Embryonic facial prominence (tissue), 1 donor: ENCODE measurements at regions not wholly inside any gene's neighbourhood (a gene's known extent, or its start where the extent isn't known, plus 50 kb on each side); places are given as distances from the start of the nearest gene placed in this dataset.
"Not testable (repeated sequence)": the region's sequence is repeated elsewhere in the genome, so short reads cannot be mapped to it uniquely, and the experiment has no call there.

ENCODE experiments used
- DNase-seq: peaks from one replicate; pipeline ENCODE4 v3.0.0-alpha.2; 2016; ENCODE audit errors: extremely low spot score

DNA sequence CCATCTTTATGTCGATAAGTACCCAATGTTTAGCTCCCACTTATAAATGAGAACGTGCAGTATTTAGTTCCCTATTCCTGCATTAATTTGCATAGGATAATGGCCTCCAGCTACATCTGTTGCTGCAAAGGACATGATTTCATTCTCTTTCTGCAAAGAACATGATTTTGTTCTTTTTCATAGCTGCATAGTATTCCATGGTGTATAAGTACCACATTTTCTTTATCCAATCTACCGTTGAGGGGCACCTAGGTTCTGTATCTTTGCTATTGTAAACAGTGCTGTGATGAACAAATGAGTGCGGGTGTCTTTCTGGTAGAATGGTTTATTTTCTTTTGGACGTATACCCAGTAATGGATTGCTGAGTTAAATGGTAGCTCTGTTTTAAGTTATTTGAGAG lies 63.0 kb downstream of the HLX start:
- DNase-seq: no peak

DNA sequence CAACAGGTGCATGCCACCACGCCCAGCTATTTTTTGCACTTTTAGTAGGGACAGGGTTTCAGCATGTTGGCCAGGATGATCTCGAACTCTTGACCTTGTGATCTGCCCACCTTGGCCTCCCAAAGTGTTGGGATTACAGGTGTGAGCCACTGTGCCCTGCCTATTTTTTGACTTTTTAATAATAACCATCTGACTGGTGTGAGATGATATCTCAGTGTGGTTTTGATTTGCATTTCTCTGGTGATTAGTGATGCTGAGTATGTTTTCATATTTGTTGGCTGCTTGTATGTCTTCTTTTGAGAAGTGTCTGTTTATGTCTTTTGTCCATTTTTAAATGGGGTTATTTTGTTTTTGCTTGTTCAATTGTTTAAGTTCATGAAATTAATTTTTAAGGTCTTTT lies 63.7 kb downstream of the HLX start:
- DNase-seq: not testable (repeated sequence)

DNA sequence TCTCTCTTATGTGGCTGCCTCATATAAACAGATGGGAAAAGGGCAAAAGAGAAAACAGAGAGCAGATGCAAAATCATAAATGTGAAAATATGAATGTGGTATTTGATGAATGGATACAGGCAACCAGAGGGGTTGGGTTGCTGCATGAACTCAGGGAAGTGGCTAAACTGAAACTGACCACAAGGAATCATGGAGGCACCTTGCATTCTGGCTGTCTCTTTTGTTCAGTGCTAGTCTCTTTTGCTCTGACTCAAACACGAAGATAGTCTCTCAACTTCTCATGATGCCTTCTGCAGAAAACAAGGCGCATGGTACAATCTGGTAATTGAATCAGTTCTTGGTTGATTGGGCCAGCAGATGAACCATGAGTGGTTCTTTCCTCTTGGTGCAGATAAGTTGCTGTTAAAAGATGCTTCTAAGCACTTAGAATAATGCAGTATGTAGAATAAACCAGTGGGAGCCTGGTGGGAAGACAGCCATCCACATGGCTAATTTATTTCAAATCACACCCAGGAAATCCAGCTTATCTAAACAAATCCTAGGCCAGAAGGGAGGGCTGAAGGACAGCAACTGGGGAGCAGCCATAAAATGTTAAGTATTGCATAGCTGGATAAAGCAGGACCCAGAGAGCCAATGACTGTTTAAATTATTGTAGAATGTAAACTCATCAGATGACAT lies 64.2 kb downstream of the HLX start:
- DNase-seq: no peak

DNA sequence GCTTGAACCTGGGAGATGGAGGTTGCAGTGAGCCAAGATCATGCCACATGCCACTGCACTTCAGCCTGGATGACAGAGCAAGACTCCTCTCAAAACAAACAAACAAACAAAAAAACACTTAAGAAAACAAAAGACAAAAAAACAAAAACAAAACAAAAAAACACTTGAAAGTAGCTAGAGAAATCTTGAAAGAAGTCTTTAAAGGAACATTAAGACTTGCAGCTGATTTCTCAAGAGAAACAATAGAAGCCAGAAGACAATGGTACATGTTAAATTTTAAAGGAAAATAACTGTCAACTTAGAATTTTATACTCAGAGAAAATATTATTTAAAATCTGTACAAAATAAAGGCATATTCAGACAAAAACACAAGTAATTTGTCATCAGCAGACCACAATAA lies 71.3 kb downstream of the HLX start:
- no peak for DNase-seq

DNA sequence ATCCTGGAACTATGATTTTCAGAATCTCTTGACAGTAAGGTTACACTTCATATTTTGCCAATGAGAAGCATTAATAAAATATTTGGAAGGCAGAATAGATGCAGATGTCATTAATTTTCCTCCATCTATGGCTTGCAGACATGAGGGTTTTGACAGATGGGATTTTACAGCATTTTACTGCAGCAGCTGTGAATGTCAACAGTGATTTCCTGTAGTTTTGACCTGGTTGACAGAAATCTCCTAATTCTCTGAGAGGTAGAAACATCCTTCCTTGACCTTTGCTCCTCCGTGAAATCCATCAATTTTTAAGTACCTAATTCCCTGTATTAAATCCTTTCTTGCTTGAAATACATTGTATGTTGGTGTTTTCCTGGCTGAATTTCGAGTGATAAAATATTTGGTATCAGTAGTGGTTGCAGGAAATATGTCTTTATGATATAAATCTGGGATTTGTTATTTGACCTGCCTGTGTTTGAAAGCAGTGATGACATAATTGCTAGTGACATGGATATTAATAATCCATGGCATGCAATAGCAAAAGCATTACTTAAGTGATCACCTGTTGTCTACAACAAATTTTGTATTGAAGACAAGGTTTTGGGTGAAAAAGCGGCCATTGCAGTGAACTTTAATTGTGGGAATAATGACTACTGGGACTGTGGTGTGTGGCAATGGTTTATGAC lies 73.9 kb downstream of the HLX start:
- DNase-seq: no peak

DNA sequence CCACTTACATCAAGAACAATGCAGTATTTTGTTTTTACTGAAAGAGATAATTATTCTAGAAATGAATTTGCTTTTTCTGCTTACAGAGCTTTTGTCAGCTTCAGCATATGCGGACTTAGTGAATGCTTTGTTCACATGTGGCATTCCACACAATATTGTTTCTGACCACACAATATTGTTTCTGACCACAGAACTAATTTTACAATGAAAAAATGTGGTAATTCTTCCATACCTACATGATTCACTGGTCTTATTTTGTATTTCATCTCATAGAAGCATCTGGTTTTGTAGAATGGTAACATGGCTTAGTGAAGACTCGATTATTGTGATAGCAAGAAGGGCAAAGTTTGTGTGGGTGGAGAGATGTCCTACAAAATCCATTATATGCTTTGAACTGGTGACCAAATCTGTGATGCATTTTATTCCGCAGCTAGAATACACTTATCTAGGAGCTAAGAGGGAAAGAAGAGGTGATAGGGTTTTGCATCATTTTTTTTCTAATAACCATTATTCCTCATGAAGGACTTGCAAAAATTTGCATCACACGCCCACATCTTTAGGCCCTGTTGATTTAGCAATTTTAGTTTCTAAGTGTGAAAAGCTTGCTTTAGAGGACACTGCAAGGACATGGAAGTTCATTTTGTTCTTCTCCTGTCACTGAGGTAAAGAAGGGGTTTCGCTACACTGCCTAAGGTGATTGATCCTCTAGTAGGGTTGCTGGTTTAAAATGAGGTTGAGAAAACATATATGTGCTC lies 75.3 kb downstream of the HLX start:
- no peak for DNase-seq

DNA sequence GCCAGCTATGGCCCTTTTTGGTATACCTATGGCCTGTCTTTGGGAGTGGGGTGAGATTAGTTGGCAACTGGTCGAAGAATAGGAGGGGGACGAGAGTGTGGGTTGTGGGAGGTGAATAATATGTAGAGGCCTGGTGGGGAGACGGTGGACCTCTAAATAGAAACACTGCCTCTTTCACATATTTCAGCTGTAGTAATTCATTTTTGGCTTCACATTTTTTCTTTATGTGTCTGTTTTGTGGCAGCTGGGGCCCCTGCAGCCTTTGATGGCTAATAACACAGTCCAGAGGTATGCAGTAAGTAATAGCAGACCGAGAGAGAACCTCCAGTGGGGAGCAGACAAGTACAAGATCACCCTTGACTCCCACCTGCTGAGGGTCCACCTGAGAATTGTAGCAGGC lies 75.9 kb downstream of the HLX start:
- DNase-seq: no peak

DNA sequence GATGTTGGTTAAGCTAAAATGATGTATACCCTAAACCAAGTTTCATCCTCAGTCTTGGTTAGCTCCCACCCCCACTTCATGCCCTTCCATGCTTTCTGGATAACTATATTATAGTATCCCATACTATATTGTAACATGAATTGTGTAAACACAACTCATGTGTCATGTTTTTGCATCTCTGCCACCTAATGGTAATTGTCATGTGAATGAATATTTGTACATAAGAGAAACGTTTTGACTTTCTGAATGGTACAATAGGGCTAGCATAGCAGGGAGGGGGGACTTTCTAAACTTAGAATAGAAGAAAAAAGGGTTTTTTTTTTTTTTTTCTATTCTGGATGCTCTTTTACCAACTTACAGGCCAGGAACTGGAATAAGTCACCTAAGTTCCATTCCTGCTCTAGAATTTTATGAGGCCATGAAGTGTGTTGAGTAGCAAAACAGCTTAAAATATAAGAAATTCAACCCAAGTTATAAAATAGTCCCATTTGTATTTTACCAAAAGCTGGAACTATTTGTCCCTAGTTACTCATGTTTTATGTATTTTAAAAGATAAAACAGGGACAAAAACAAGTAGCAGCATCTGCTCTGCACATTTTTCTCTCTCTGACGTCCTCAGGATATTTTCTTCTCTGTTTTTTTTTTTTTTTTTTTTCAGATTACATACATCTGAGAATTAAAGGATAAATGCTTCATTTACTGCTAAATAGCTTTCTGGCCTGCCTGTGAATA lies 77.4 kb downstream of the HLX start:
- DNase-seq: no peak

DNA sequence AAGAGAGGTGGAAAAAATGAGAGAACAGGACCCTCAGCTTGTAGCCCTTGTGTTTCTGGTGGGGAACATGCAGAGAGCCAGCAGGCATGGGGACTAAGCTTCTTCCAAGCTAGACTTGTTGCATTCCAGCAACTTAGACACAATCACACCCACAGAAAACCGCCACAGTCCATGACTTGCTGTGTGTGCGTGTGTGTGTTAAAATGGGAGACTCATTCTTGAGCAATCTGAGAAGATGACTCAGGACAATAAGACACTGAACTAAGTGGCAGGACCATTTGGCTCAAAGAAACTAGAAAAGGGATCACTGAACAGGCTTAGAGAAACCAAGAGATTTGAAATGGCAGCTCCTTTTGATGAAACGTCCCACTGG lies 78.0 kb downstream of the HLX start:
- DNase-seq: no peak

DNA sequence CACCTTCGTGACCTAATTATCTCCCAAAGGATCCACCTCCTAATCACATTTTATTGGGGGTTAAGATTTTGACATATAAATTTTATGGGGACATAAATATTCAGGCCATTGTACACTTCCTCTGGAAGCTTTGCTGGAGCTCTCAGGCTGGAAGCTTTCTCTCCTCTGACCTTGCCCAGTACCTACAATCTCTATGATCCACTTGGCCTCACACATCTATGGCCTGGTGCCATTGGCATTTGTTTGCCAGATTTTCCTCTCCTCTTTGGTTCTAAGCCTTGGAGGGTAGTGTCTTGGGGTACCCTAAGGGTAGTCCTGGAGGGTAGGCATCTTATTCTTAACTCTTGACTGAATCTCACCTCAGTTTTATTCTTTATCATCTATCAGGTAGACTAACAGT lies 79.0 kb downstream of the HLX start:
- DNase-seq: no peak

DNA sequence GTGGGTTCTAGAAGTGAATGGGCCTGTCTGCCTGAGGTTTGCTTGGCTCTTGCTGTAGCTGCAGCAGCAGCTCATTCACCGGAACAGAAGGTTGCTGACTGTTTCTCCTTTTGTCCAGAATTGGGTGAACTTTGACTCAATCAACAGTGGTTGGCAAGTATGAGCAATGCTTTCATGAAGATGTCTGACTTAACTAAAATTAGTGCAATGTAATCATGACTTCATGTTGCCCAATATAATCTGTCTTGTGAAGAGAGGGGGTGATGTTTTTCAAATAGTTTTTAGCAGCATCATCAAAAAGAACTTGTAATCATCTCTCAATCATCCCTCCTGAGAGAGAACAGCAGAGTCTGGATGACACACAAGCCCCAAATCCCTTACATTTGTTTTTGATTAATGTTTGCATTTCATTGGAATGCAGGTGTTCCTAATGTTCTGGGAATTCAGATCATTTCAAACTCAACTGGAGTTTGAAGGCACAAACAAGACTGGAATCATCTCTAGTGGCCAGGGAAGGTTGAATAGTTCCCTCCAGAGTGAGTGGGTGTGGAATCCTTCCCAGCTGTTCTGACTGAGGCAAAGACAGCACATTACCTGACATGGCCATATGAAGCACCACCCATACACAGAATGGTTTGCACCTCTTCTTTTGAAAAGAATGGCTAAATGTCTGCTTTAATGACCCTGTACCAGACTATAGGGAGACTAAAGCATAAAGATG lies 82.9 kb downstream of the HLX start:
- no peak for DNase-seq

DNA sequence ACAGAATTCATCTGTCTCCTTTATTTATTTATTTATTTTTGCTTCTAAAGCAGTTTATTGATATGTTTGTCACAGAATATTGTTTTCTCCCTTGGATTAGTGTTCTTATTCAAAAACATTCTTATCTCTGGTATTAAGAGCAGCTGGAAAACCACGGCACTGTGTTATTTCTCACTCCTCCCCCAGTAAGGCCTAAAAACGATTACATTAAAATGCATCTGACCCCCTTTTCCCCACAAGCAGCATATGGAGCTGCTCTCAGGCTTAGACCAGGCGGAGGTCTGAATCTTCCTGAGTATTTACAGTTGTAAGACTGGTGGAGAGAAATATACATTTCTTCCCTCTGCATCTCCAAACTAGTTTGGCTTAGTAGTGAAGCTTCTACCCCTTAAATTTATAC lies 86.8 kb downstream of the HLX start:
- no peak for DNase-seq

DNA sequence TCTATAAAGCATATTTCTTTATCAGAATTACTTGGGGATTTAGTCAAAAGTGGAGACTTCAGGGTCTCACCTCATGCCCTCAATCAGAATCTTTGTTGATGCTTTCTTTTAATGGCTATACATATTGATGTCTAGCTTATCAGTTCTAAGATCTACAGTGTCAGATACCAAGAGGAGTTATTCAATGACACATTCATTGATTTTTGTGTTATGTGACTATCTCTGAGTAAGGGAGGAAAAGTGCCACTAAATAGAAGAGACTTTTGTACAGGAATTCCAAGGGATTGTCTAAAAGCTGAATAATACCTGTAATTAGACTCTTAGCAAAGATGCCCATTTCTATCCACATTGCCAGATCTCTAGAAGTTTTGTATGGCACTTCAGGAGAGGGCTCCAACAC lies 87.2 kb downstream of the HLX start:
- no peak for DNase-seq

DNA sequence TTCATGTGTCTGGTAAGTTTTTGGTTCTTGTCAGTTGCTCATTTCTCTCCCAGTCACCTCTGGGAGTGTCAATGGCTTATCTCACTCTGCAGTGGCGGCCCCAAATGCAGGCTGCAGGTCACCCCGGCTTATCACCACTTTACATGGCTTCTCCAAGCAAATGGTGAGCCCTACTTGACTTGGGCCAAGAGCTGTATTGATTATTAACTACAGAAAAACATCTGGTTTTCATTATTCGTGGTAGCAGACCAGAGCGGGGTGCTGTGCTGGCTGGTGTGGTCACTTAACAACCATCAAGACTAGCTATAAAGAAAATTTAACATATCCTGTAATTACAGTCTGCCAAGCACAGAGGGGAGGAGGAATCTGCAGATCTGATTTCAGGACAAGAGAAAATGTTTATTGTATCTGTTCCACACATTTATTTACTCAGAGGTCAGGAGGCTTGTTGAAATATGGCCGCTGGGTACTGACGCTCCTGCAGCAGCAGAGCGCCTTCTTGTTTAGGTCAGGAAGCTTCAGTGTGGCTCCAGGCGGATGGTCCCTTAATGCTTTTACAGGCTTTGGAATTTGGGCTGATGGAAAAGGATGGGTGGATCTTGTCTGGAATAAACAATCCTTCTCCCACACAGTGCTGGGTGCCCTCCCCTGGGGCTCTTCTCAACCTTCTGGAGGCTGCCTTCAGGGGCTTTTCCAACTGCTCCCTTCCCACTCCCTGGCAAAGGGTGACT lies 87.8 kb downstream of the HLX start:
- DNase-seq: no peak

DNA sequence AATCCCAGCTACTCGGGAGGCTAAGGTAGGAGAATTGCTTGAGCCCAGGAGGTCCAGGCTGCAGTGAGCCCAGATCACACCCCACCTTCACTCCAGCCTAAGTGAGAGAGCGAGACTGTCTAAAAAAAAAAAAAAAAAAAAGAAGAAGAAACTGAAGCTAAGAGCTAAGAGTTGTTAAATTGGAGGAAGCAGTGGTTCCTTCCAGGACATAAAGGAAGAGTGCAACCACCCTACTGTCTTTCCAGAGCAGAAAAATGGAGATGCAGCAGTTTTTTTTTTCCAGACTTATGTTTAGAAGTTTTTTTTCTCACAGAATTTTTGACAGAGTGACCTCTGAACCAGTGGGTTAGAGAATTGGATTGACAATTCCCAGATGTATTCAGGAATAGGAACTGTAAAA lies 88.7 kb downstream of the HLX start:
- DNase-seq: no peak

DNA sequence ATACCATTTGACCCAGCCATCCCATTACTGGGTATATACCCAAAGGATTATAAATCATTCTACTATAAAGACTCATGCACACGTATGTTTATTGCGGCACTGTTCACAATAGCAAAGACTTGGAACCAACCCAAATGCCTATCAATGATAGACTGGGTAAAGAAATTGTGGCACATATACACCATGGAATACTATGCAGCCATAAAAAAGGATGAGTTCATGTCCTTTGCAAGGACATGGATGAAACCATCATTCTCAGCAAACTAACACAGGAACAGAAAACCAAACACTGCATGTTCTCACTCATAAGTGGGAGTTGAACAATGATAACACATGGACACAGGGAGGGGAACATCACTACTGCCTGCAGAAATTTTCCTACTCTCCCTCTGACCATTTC lies 90.0 kb downstream of the HLX start:
- DNase-seq: not testable (repeated sequence)

DNA sequence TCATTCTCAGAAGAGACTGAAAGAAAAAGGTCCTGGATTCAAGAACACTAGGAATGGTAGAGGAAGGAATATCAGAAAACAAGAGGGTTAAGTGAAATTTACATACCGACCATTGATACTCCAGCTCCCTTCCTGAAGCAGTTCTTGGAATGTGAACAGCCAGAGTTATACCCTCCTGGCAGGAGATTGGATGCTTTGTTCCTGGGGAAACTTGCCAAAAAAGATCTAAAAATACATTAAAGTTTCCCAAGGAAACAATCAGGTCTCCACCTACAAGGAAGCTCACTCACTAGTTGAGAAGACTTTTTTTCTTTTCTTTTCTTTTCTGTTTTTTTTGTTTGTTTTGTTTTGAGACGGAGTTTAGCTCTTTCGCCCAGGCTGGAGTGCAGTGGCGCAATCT lies 91.1 kb downstream of the HLX start:
- no peak for DNase-seq

DNA sequence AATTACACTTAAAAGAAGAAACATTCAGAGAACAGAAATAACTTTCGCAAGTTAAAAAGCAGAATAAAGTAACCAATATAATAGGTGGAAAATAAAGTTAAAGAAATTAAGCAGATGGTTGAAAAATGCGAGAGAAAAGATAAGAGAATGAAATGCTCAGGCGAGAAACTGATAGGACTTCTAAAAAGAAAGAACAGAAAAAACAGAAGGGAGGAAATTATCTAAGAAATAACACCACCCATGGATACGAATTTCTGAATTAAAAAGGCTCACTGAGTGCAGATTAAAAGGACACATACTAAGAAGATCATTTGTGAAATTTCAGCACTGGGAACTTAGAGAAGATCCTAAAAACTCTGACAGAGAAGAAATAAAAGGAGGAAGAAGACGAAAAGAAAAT lies 92.0 kb downstream of the HLX start:
- no peak for DNase-seq

DNA sequence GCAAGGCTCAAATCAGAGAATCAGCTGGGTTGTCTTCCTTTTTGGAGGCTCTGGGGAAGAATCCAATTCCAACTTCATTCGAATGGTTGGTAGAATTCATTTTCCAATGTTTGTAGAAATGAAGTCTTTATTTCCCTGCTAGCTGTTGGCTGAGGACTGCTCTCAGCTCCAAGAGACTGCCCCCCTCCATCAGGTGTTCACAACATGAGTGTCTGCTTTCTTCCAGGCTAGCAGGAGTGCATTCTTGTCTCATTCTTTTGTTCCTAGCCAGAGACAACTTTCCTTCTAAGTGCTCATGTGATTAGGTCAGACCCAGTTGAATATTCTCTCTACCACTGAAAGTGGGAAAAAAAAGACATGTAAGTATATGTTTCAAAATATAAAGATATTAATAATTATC lies 95.2 kb downstream of the HLX start:
- DNase-seq: no peak

DNA sequence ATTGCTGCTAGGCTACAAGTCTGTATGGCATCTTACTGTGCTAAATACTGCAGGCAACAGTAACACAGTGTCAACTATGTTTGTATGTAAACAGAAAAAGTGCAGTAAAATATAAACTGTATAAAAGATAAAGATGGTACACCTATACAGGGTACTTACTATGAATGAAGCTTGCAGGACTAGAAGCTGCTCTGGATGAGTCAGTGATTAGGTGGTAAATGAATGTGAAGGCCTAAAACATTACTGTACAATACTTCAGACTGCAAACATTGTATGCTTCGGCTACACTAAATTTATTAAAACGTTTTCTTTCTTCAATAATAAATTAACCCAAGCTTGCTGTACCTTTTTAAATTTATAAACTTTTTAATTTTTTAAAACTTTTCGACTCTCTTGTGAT lies 97.1 kb downstream of the HLX start:
- no peak for DNase-seq

DNA sequence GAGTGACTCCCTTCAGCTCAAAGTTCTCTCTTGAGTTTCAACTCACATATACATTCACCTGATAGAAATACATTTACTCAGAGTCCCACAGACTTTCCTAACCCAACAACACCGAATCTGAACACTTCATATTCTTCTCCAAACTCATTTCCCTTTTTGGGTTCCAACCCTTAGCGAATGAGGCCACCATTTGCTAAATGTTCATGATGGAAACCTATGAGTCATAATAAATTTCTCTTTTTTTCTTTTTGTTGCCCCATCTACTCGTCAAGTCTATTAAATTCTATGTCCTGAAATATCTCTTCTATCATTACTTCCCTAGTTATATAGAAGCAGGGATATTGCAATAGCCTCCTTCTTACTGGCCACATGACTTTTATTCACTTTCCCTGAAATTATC lies 100.1 kb downstream of the HLX start:
- DNase-seq: no peak
